ENCODE measurements at regions not wholly inside any gene's neighbourhood (a gene's known extent, or its start where the extent isn't known, plus 50 kb on each side); places are given as distances from the start of the nearest gene placed in this dataset.
A peak's percentile ranks its signal among the peaks of the same experiment; 100 is the strongest.
"Not testable (repeated sequence)": the region's sequence is repeated elsewhere in the genome, so short reads cannot be mapped to it uniquely, and the experiment has no call there.

DNA sequence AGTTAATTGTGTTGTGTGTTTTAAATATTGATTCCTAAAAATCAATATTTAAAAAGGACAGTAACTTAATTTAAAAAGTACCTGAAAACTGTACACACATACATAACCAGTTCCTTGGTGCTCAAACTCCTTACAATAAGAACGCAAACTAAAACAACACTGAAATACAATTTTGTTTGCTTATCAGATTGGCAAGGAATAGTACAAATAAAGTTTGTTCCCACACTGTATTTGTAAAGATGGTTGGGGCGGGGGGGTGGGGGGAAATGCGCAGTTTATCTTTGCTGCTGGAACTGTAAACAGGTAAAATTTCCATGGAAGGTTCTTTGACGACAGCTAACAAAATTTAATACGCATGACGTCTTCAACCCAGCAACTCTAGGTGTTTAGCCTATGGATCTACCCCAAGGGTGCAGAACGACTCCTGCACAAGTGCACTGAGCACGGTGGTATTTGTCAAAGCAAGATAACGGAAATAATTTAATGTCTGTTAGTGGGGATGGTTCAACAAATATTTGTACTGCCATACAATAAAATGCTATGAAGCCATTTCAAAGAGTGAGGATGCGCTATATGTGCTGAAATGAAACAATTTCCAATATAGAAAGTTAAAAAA is 96.5 kb downstream of the ING1 start:
- DNase-seq (ENCODE audit: low spot score), result no peak

GRCh38 chr13:110811008-110811720 is 97.7 kb downstream of the ING1 start:
- DNase-seq (ENCODE audit: low spot score), result no peak

GRCh38 chr13:110811771-110812120 is 98.2 kb downstream of the ING1 start:
- DNase-seq (ENCODE audit: low spot score), result no peak

DNA sequence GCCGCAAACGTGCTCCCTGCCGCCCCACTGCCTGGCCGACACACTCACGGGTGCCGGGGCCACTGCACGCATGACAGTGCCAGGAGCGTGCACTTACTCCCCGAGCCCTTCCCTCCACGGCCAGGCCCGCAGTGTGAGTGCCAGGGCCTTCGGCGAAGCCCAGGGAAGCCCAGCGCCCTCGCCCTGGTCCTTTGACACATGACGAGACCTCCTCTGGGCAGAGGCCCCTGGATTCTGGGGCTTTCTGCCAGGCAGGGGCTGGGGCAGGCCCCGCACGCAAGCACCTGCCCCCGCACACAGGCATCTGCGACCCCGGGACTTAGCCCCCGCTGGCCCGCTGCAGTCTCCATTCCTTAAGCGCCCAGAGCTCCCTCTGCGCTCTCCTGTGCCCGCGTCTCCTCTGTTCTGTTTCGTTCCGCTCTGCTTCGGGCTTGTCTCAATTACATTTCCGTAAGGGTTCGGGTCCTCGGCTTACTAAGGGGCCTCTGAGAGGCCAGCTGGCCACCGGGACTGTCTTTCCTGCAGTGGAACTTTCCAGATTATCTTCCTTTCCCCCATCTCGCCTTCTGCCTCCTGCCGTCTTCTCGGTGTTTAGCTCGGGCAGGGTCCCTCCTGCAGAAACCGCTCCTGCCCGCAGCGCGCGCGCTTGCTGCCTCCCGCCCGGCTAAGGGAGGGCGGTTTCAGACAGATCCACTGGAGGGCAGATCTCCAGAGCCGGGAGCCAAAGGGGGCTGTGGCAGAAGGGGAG is 98.8 kb downstream of the ING1 start:
- no peak for DNase-seq (ENCODE audit: low spot score)

GRCh38 chr13:110812869-110813645 is 99.6 kb downstream of the ING1 start:
- no peak for DNase-seq (ENCODE audit: low spot score)

DNA sequence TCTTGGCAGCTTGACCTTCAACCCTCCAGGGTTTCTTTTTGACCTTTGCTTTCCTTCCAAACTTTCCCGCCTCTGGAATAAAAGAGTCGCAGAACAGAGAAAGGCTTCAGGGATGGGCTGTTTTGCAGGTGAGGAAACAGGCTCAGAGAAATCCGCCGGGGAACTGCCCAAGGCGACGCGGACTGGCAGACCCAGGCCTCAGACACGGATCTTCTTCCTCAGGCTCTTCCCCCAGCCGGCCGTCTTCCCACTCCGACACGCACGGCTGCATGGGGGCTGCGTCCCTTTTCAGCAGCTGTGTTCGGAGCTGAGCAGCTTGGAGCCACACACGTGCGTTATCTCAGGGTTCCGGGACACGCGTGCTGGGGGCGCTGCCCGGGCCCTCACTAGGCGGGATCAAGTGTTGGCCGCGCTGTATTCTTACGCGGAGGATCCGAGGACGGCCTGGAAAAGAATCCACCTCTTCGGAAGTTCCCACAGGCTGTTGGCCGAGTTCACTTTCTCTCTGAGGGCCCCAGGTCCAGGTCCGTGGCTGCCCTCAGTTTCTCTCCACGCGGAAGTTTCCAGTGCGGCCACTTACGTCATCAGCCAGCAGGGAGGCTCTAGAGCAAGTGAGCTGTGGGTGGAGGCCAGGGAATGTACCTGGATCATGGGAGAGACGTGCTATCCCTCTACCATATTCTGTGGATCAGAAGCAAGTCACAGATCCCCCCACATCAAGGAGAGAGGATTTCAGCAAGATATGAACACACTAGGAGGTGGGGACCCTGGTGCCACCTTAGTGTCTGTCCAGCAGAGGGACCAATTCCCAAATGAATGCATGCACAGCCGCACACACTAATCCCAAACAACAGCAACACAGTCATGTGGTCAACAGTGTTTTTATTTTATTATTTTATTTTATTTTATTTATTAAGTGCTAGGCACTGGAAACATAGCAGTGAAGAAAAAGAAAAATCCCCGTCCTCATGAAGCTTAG is 100.4 kb downstream of the ING1 start:
- DNase-seq (ENCODE audit: low spot score), result no peak

GRCh38 chr13:110815471-110816204 is 99.2 kb downstream of the ANKRD10 start:
- DNase-seq (ENCODE audit: low spot score), result no peak

DNA sequence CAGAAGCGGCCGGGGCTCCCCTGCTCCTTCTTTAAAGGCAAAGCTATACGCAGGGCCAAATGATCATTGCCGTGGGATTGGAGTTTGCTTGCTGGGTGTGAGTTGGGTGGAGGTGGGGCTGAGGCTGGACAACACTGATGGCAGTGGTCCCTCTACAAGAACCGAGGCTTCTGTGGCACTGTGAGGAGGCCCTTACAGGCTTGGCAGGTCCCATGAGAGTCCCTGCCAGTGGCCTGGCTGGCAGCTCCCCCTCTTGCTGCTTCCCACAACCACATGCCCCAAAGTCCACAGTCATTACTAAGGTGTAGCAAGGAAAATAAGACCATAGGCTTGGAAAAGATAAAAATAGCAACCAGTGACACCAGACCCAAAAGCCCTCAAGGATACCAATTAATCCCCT is 98.4 kb downstream of the ANKRD10 start:
- no peak for DNase-seq (ENCODE audit: low spot score)

- DNase-seq (ENCODE audit: low spot score), result no peak
These were observed 97.7 kb downstream of the ANKRD10 start for GRCh38 chr13:110817143-110817542.

DNA sequence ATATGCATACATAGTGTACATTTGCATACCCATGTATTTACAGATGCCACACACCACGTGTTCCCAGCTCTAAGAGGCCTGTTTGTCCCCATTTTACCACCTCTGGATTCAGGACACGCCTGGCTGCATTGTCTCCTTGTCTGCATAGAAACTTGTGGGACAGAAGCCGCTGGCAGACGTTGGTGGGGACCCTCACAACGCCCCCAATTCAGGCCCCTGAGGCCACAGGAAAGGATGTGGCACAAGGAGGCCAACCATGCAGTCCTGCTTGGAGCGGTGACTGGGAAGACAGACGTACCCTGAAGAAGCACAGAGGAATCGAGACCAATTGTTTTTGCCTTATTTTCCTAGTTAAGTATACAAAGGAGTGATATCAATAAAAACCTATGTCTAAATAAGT is 96.1 kb downstream of the ANKRD10 start:
- DNase-seq (ENCODE audit: low spot score), result no peak

GRCh38 chr13:110819203-110820014 is 95.5 kb downstream of the ANKRD10 start:
- DNase-seq (ENCODE audit: low spot score), result peak; percentile 51

DNA sequence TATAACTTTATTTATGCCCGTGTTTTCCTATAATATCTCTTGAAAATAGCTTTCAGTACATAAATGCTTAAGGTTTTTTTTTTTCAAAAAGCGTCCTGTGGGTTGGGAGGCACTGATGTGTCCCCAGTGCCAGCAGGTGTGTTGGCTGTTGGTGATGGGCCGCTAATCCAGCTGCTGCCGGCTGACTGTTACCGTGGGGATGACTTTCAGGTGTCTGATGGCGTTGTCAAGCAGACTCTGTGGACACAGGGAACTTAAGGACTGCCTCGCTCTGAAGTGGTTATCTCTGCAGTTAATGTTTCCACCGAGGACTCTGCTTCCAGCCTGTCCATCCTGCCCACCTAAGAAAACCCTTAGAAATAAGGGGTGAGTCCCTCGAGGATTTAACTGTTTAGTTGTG is 94.5 kb downstream of the ANKRD10 start:
- DNase-seq (ENCODE audit: low spot score), result no peak

DNA sequence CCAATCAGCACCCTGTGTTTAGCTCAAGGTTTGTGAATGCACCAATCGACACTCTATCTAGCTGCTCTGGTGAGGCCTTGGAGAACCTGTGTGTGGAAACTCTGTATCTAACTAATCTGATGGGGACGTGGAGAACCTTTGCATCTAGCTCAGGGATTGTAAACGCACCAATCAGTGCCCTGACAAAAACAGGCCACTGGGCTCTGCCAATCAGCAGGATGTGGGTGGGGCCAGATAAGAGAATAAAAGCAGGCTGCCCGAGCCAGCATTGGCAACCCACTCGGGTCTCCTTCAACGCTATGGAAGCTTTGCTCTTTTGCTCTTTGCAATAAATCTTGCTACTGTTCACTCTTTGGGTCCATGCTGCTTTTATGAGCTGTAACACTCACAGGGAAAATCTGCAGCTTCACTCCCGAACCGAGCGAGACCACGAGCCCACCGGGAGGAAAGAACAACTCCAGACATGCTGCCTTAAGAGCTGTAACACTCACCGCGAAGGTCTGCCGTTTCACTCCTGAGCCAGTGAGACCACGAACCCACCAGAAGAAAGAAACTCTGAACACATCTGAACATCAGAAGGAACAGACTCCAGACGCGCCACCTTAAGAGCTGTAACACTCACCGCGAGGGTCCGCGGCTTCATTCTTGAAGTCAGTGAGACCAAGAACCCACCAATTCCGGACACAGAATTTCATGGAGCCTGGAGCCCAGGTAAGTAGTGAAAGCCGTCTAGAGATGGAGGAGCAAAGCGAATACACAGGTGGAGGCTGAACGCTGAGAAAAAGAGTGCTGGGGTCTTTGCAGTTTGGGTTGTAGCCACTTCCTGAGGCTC is 92.8 kb downstream of the ANKRD10 start:
- not testable (repeated sequence) for DNase-seq (ENCODE audit: low spot score)

DNA sequence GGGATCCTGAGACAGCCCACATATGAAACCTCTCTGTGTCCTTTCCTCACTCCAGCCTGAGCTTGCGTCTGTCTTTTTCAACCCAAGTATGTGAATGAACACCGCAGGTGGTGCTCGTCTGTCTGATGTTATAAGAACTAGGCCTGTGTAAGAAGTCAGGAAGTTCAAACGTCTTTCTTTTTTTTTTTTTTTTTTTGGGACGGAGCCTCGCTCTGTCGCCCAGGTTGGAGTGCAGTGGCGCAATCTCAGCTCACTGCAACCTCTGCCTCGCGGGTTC is 92.3 kb downstream of the ANKRD10 start:
- no peak for DNase-seq (ENCODE audit: low spot score)

DNA sequence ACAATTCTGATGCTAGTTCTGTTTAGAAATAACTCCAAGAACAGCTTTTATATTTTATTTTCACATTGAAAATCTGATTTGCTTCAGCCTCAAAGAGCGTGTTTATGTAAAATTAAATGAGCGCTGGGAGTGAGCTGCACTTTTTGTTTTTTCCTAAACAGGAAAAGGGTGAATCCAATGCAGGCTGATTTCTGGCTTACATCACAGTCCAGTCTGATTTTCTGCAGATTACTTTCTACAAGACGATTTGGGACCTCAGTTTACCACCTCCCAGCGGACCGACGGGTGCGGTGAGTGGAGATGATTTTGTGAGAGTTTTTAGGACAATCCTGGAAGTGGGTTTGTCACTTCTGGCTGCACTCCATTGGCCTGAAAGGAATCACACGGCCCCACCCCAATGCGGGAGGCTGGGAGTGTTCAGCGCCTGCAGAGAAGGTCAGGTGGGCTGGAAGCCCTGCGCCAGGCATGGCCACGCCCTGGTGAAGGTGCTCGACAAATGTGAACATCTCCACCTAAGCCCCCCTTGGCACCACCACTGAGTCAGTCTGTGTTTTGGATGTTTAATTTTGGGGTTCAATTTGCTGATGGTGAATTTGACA is 90.1 kb downstream of the ANKRD10 start:
- no peak for DNase-seq (ENCODE audit: low spot score)

GRCh38 chr13:110825516-110825915 is 89.4 kb downstream of the ANKRD10 start:
- DNase-seq (ENCODE audit: low spot score), result no peak

DNA sequence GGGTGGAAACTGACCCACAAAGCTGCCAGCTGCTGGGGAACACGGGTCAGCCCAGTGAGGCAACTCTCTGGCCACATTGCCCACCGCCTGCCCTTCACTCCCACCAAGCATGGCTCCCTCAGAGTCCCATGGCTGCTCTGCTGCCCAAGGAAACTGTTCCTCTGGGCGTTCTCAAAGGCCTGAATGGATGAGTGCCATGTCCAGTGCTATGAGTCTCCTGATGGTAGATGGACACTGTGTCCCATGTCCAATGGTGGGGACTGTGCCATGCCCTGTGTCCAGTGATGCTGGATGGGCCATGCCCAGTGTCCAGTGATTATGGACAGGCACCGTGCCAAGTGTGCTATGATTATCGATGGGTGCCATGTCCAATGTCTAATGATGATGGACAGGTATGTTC is 88.8 kb downstream of the ANKRD10 start:
- no peak for DNase-seq (ENCODE audit: low spot score)

DNA sequence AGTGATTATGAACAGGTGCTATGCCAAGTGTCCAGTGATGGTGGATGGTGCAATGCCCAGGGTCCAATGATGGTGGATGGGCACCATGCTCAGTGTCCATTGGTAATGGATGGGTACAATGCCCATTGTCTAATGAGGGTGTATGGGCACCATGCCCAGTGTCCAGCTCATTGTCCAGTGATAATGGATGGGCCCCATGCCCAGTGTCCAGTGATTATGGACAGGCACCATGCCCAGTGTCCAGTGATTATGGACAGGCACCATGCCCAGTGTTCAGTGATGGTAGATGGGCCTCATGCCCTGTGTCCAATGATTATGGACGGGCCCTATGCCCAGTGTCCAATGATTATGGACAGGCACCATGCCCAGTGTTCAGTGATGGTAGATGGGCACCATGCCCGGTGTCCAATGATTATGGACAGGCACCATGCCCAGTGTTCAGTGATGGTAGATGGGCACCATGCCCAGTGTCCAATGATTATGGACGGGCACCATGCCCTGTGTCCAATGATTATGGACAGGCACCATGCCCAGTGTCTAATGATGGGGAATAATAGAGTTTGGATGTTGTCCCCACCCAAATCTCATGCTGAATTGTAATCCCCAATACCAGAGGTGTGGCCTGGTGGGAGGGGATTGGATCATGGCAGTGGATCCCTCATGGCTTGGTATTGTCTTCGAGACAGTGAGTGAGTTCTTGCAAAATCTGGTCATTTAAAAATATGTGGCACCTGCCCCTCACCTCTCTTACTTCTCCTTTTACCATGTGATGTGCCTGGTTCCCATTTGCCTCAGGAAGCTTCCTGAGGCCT is 87.8 kb downstream of the ANKRD10 start:
- DNase-seq (ENCODE audit: low spot score), result no peak
